GM12878 (cell line): ENCODE measurements at regions not wholly inside any gene's neighbourhood (a gene's known extent, or its start where the extent isn't known, plus 50 kb on each side); places are given as distances from the start of the nearest gene placed in this dataset.

Source experiments
- ATAC-seq: fragments of 200-7000 bp; cut with Tn5 transposase; 3 replicates; pipeline ENCODE4 v1.9.1; 2020; ENCODE audit warnings: mild to moderate bottlenecking, moderate library complexity
- BruUV-seq: library from RNA; stranded (reverse); fragments of 400-500 nt; replicated peaks from 2 replicates; lab custom pipeline; 2021; lab: Mats Ljungman, UMichigan
- CTCF ChIA-PET: fragments of 300-600 bp; sonication (Branson Sonifier 250); formaldehyde crosslinking; extraction: SDS; loops from one replicate; lab custom pipeline; 2021; ENCODE audit warnings: inconsistent platforms; lab: Yijun Ruan, JAX
- POLR2A ChIA-PET: fragments of 350-600 bp; formaldehyde crosslinking; extraction: SDS; loops from one replicate; lab custom pipeline; 2021; ENCODE audit warnings: inconsistent platforms; lab: Charles Lee
- RAD21 ChIA-PET: fragments of 300-600 bp; sonication (Branson Sonifier 250); formaldehyde crosslinking; loops from one replicate; lab custom pipeline; 2023; ENCODE audit warnings: antibody characterized with exemption; ENCODE audit not compliant: unreplicated experiment; lab: Charles Lee
- SMC1A ChIA-PET: fragments of 300-600 bp; sonication (Branson Sonifier 250); formaldehyde crosslinking; loops from one replicate; lab custom pipeline; 2023; ENCODE audit not compliant: unreplicated experiment, uncharacterized antibody; lab: Charles Lee
- DNase-seq: peaks from one replicate; pipeline ENCODE4 v3.0.0-alpha.2; 2011; ENCODE audit warnings: low read depth, low spot score
- FAIRE-seq: peaks from 3 replicates; lab custom pipeline; 2011; peaks lifted over from hg19 to GRCh38; lab: Jason Lieb, UNC
- H2AFZ ChIP-seq: 2 replicates; pipeline ENCODE4 v1.6.0; 2011; ENCODE audit warnings: low read depth, low read length, control low read depth; ENCODE audit not compliant: control insufficient read depth
- H3K27ac ChIP-seq: 2 replicates; pipeline ENCODE4 v1.5.1; 2011; ENCODE audit warnings: control low read depth; ENCODE audit not compliant: control insufficient read depth, insufficient read depth
- H3K27me3 ChIP-seq, 2 experiments: replicated peaks in 1 of 2; 2 replicates each; pipeline versions ENCODE4 v1.6.0 to v1.6.1; 2011; ENCODE audit warnings: low read length in 1 of 2; ENCODE audit not compliant: control insufficient read depth in 2 of 2, insufficient read depth in 2 of 2
- H3K36me3 ChIP-seq, 2 experiments: 2 replicates each; pipeline ENCODE4 v1.5.1; 2011; ENCODE audit warnings: low read length in 1 of 2; ENCODE audit not compliant: control insufficient read depth in 2 of 2, insufficient read depth in 2 of 2
- H3K4me1 ChIP-seq: 2 replicates; pipeline ENCODE4 v1.6.1; 2011; ENCODE audit warnings: mild to moderate bottlenecking, low read length, moderate library complexity, mixed read lengths; ENCODE audit not compliant: control insufficient read depth, insufficient read depth
- H3K4me2 ChIP-seq: 2 replicates; pipeline ENCODE4 v1.6.0; 2011; ENCODE audit warnings: control low read depth; ENCODE audit not compliant: control insufficient read depth, insufficient read depth
- H3K4me3 ChIP-seq: fragments of 200-600 bp; sonication (generic); 2 replicates; pipeline ENCODE4 v1.5.1; 2016
- H3K79me2 ChIP-seq: 2 replicates; pipeline ENCODE4 v1.6.0; 2011; ENCODE audit warnings: low read length; ENCODE audit not compliant: control insufficient read depth, insufficient read depth
- H3K9ac ChIP-seq: 2 replicates; pipeline ENCODE4 v1.8.0; 2011; ENCODE audit warnings: low read length, control low read depth, mixed read lengths; ENCODE audit not compliant: control insufficient read depth, insufficient read depth
- H3K9me3 ChIP-seq: replicated peaks from 3 replicates; pipeline ENCODE4 v1.5.1; 2011; ENCODE audit warnings: mild to moderate bottlenecking, low read length; ENCODE audit not compliant: control insufficient read depth, insufficient read depth
- H4K20me1 ChIP-seq: 2 replicates; pipeline ENCODE4 v1.6.0; 2011; ENCODE audit not compliant: control insufficient read depth, insufficient read depth
- CHD4 ChIP-seq: fragments of 200-600 bp; sonication (generic); IDR thresholded peaks from 2 replicates; pipeline ENCODE4 v1.6.1; 2016; ENCODE audit warnings: mild to moderate bottlenecking
- DPF2 ChIP-seq: fragments of 450-650 bp; IDR thresholded peaks from 2 replicates; pipeline ENCODE4 v1.6.1; 2017; ENCODE audit warnings: mild to moderate bottlenecking
- E4F1 ChIP-seq: fragments of 450-650 bp; IDR thresholded peaks from 2 replicates; pipeline ENCODE4 v1.6.1; 2018; ENCODE audit warnings: borderline replicate concordance, mild to moderate bottlenecking; ENCODE audit not compliant: partially characterized antibody
- IKZF1 ChIP-seq: fragments of 450-650 bp; conservative IDR thresholded peaks from 2 replicates; pipeline ENCODE4 v1.6.1; 2017; ENCODE audit warnings: antibody characterized with exemption, mild to moderate bottlenecking
- MEF2B ChIP-seq: fragments of 450-650 bp; IDR thresholded peaks from 2 replicates; pipeline ENCODE4 v1.6.1; 2018; ENCODE audit warnings: mild to moderate bottlenecking, moderate library complexity; ENCODE audit not compliant: partially characterized antibody, poor library complexity, severe bottlenecking
- NFYB ChIP-seq: IDR thresholded peaks from 2 replicates; pipeline ENCODE4 v1.6.1; 2011; ENCODE audit warnings: low read depth, mild to moderate bottlenecking, low read length, improper control_type of control experiment, moderate library complexity; ENCODE audit not compliant: insufficient read depth
- POLR2AphosphoS5 ChIP-seq: IDR thresholded peaks from 2 replicates; pipeline ENCODE4 v1.6.1; 2011; ENCODE audit warnings: mild to moderate bottlenecking, low read length, inconsistent platforms
- RBBP5 ChIP-seq: fragments of 200-600 bp; sonication (generic); conservative IDR thresholded peaks from 2 replicates; pipeline ENCODE4 v1.6.1; 2016
- RELA ChIP-seq: fragments of 450-650 bp; IDR thresholded peaks from 2 replicates; pipeline ENCODE4 v1.8.0; 2014; ENCODE audit warnings: borderline replicate concordance; ENCODE audit not compliant: partially characterized antibody
- RELB ChIP-seq: fragments of 450-650 bp; IDR thresholded peaks from 2 replicates; pipeline ENCODE4 v1.6.1; 2017; ENCODE audit warnings: low read depth, mild to moderate bottlenecking, moderate library complexity
- RUNX3 ChIP-seq: IDR thresholded peaks from 2 replicates; pipeline ENCODE4 v1.6.1; 2012; ENCODE audit warnings: low read length, inconsistent platforms
- ZBTB11 ChIP-seq: fragments of 450-650 bp; formaldehyde crosslinking; IDR thresholded peaks from 2 replicates; pipeline ENCODE4 v1.5.0; 2022; ENCODE audit warnings: mild to moderate bottlenecking, missing genetic modification characterization
- WGBS: methylation state at CpG from one replicate; pipeline ENCODE4 v1.1.6; 2016; ENCODE audit warnings: low lambda C conversion rate; ENCODE audit not compliant: insufficient replicate concordance, insufficient coverage; ENCODE audit errors: missing lambda C conversion rate; 5-methylcytosine and 5-hydroxymethylcytosine counted together
- in situ Hi-C: fragments of 300-500 bp; cut with MboI; formaldehyde crosslinking; loops from 9 replicates; pipeline ENCODE4 v1.14.3; 2018; ENCODE audit warnings: mixed read lengths
- intact Hi-C: fragments of 100-400 bp; cut with micrococcal nuclease; formaldehyde crosslinking; loops from one replicate; pipeline ENCODE4 v1.14.2; 2022; ENCODE audit not compliant: unreplicated experiment
- TF ChIP-seq, protein P1 (sequence below), 3 experiments: IDR thresholded peaks in 2 of 3; conservative IDR thresholded peaks in 1 of 3; 2 replicates each; pipeline ENCODE4 v1.5.1; 2011; ENCODE audit warnings: low read depth in 3 of 3, low read length in 3 of 3, mild to moderate bottlenecking in 3 of 3, control low read depth in 2 of 3, moderate library complexity in 2 of 3, inconsistent platforms in 1 of 3, mixed read lengths in 1 of 3; ENCODE audit not compliant: control insufficient read depth in 2 of 3, insufficient read depth in 1 of 3; ENCODE audit errors: extremely low read depth in 1 of 3
- TF ChIP-seq, protein P2 (sequence below): IDR thresholded peaks from 2 replicates; pipeline ENCODE4 v1.6.1; 2011; ENCODE audit warnings: mild to moderate bottlenecking, low read depth, low read length, moderate library complexity; ENCODE audit not compliant: insufficient replicate concordance

DNA sequence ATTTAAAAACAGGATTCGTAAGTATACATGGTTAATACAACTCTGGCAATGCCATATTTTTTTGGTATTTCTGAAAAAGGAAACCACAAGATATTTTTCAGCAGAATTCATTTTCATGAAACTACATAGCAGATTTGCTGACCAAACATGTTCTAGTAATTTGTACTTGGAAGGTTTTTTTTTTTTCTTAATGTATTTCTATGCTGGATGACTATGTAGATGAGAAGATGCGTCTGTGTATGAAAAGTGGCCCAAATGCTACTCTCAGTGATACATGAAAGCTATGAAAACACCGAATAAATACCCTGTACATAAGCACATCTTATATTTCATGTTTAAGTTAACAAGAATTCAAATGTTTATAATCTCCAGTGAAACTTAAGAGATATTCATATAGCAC is 400.9 kb upstream of the CYLC2 start:
- H3K79me2 ChIP-seq: no peaks in the 10 kb centered on the region
- H3K9ac ChIP-seq: no peak overlapping the region
- no peaks in the 10 kb centered on the region for H3K9me3 ChIP-seq
- BruUV-seq: no TSS peak
- FAIRE-seq: no peak
- no peak overlapping the region for H3K4me2 ChIP-seq
- ATAC-seq: no peak
- no peak for DNase-seq
- no peak overlapping the region for H2AFZ ChIP-seq
- WGBS: 32% methylated on average over 3 of the region's 3 CpGs
- no peaks in the 10 kb centered on the region for H3K27me3 ChIP-seq
- RAD21 ChIA-PET: no interaction called here
- POLR2A ChIA-PET: no interaction called here
- H3K4me3 ChIP-seq: no peak overlapping the region
- CTCF ChIA-PET: no interaction called here
- SMC1A ChIA-PET: no interaction called here
- no peaks in the 10 kb centered on the region for H3K36me3 ChIP-seq
- intact Hi-C loops (no loop called here), in situ Hi-C loops (no loop called here)
- H3K4me1 ChIP-seq: no peaks in the 10 kb centered on the region
- H3K27ac ChIP-seq: no peak overlapping the region
- H4K20me1 ChIP-seq: no peaks in the 10 kb centered on the region
- TF ChIP-seq RBBP5: no peak
- TF ChIP-seq POLR2AphosphoS5: no peak
- no peak for TF ChIP-seq ZBTB11
- TF ChIP-seq MEF2B: no peak
- TF ChIP-seq, protein P1, sequence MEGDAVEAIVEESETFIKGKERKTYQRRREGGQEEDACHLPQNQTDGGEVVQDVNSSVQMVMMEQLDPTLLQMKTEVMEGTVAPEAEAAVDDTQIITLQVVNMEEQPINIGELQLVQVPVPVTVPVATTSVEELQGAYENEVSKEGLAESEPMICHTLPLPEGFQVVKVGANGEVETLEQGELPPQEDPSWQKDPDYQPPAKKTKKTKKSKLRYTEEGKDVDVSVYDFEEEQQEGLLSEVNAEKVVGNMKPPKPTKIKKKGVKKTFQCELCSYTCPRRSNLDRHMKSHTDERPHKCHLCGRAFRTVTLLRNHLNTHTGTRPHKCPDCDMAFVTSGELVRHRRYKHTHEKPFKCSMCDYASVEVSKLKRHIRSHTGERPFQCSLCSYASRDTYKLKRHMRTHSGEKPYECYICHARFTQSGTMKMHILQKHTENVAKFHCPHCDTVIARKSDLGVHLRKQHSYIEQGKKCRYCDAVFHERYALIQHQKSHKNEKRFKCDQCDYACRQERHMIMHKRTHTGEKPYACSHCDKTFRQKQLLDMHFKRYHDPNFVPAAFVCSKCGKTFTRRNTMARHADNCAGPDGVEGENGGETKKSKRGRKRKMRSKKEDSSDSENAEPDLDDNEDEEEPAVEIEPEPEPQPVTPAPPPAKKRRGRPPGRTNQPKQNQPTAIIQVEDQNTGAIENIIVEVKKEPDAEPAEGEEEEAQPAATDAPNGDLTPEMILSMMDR (IDR thresholded peaks at IDR 0.05 in 2 of 3, conservative IDR thresholded peaks at IDR 0.05 in 1 of 3; ENCODE audit: control insufficient read depth in 2 of 3, extremely low read depth in 1 of 3, insufficient read depth in 1 of 3, low read depth in 3 of 3, low read length in 3 of 3): no peak
- TF ChIP-seq, protein P2, sequence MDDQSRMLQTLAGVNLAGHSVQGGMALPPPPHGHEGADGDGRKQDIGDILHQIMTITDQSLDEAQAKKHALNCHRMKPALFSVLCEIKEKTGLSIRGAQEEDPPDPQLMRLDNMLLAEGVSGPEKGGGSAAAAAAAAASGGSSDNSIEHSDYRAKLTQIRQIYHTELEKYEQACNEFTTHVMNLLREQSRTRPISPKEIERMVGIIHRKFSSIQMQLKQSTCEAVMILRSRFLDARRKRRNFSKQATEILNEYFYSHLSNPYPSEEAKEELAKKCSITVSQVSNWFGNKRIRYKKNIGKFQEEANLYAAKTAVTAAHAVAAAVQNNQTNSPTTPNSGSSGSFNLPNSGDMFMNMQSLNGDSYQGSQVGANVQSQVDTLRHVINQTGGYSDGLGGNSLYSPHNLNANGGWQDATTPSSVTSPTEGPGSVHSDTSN: no peak
- TF ChIP-seq RELA: no peak
- no peak for TF ChIP-seq E4F1
- no peak for TF ChIP-seq NFYB
- no peak for TF ChIP-seq CHD4
- no peak for TF ChIP-seq DPF2
- no peak for TF ChIP-seq RELB
- TF ChIP-seq IKZF1: no peak
- no peak for TF ChIP-seq RUNX3
